NCI-H82 (cell line): ENCODE measurements at regions not wholly inside any gene's neighbourhood (a gene's known extent, or its start where the extent isn't known, plus 50 kb on each side); places are given as distances from the start of the nearest gene placed in this dataset.
"Not testable (repeated sequence)": the region's sequence is repeated elsewhere in the genome, so short reads cannot be mapped to it uniquely, and the experiment has no call there.

Experiments used
- DNase-seq: peaks from one replicate; lab custom pipeline; 2025; lab: John Stamatoyannopoulos, UW

- no peak for DNase-seq
These were observed 430.3 kb upstream of the MAOA start for GRCh38 chrX:43225626-43226328.

DNA sequence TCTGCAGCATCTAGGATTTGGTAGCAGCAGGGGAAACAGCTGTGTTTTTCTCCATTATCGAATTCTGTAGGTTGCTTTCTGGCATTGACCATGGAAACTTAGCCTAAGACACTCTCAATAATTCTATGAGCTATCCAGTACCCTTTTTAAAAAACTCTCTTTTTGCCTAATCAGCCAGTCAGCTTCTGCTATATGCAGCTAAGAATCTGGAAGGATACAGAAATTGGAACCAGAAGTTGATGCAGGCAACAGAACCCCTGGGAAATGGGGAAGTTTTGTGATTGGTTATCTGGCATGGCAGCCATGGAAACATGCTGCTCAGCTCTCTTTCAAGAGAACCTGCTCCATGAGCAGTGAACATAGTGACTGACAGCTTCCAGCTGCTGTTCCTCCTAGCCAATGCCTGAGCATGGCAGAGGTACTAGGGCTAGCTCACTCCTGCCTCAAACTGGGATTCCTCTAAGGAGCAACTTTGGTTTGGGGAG, 417.6 kb upstream of the MAOA start:
- no peak for DNase-seq

GRCh38 chrX:43239356-43239755, 416.7 kb upstream of the MAOA start:
- DNase-seq: no peak

DNA sequence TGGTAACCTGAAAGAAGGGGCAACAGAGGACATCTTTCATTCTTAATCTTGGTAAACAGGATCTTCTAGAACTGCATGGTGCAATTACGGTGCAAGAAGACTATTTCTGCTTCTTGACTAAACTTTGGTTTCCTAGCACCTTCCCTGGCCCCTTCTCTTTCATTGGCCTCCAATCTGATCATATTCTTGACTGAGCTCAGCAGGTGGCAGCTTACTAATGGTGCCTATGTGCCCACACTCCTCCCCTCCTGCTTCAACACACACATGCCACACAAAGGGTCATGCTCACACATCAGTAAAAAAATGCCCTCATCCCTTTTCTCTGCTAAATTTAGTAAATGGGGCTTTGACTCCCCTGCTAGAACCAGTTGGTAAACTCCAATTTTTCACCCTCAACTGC, 400.5 kb upstream of the MAOA start:
- DNase-seq: no peak

DNA sequence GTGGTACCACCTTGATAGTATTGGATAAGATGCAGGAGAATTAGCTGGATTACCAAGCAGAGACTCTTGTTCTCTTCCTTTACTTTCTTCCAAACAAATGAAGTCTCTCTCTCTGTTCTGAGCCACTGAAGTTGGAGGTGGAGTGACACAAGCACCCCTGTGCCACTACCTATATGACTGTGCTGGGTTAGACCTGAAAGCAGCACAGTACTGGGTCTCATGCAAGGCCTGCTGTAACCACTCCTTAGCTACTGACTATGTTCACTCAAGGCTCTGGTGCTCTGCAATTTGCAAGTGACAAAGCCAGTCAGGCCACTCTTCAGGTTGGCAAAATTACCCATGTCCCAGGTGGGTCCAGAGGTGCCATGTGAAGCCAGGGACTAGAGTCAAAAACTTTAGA, 389.6 kb upstream of the MAOA start:
- no peak for DNase-seq

- DNase-seq: no peak
These were observed 388.4 kb upstream of the MAOA start for GRCh38 chrX:43267652-43268051.

GRCh38 chrX:43269201-43269600, 386.9 kb upstream of the MAOA start:
- DNase-seq: no peak

GRCh38 chrX:43277879-43278278, 378.2 kb upstream of the MAOA start:
- DNase-seq: no peak

- no peak for DNase-seq
These were observed 377.7 kb upstream of the MAOA start for GRCh38 chrX:43278440-43278839.

DNA sequence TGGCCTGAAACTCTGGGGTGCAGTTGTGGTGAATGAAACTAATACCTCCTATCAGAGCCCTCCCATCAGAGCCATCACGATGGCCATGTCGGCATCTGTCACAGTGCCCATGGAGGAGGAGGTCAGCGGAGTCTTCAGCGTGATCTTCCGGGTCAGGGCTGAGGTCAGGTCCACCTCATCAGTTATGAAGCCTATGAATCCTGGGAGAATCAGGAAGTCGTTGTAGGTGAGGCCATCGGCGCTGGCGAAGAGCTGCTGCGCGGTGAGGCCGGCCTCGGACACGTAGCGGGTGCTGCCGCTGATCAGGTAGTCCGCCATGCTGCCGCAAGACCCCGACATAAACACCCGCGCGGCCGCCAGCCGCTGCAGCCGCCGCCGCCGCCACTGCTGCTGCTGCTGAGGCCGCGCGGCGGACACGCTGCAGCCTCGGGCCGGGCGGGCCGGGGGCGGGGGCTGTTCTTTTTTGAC, 376.7 kb upstream of the MAOA start:
- DNase-seq: no peak

GRCh38 chrX:43283187-43283586, 372.9 kb upstream of the MAOA start:
- DNase-seq: no peak

- DNase-seq: not testable (repeated sequence)
These were observed 344.5 kb upstream of the MAOA start for GRCh38 chrX:43311625-43312024.

- no peak for DNase-seq
These were observed 343.1 kb upstream of the MAOA start for GRCh38 chrX:43313035-43313434.

DNA sequence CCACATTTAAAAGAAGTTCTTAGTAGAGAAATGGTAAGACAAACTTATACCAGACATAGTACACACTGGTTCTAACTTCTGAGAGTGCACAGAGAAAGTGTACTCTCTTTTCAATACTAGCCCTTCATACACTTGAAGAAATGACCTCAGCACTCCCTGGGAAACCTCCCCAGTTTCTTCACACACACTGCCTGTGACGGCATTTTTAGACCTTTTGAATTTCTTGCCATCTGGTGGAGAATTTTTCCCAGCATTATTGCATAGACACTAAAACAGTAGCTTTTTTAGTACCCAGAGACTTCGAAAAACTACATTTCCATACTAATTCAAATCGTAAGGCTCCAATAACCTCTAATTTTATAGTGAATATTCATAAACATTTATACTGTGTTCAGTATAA, 341.6 kb upstream of the MAOA start:
- no peak for DNase-seq

- DNase-seq: no peak
These were observed 340.5 kb upstream of the MAOA start for GRCh38 chrX:43315622-43316021.

DNA sequence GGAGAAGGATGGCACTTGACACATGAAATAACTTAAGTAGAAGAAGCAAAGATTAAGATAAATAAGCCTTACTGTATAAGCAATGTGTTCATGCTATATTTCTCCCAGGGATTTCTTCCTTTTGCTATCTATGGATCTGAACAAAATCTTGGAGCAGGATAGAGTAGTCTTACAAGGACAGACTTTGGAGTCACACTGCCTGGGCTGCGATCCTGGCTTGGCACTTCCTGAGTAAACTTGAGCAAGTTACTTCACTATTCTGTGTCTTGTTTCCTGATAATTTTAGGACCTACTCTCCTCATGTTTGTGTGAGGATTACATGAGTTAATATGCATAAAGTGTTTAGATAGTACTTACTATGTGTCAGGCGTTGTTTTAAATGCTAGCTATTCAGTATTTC, 340.0 kb upstream of the MAOA start:
- DNase-seq: no peak

GRCh38 chrX:43317378-43317777, 338.7 kb upstream of the MAOA start:
- no peak for DNase-seq

GRCh38 chrX:43328358-43328946, 327.6 kb upstream of the MAOA start:
- no peak for DNase-seq

DNA sequence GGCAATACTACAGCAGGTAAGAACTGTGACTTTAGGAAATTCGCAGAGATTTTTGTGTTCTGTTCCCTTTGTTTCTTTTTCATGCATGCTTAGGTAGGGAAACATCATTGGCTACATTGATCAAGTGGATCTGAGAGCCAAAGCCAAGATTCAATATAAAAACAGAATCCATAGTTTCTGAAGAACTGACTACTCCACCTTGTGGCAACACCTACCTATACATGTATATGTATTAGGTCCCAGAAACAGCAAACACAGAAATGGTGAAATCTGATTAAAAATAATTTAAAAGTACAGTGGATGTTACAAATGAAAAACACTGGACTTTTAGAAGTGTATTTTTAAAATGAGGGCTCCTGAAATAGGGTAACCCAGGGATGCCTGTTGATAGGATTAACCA, 322.6 kb upstream of the MAOA start:
- DNase-seq: no peak

DNA sequence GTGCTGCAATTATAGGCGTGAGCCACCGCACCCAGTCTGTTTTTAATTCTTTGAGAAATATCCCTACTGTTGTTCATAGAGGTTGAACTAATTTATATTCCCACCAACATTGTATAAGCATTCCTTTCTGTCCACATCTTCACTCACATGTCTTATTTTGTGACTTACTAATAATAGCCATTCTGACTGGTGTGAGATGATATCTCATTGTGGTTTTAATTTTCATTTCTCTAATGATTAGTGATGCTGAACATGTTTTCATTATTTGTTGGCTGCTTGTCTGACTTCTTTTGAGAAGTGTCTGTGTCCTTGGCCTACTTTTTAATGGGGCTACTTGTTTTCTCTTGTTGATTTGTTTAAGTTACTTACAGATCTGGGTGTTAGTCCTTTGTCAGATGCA, 310.9 kb upstream of the MAOA start:
- no peak for DNase-seq

GRCh38 chrX:43349363-43349762, 306.7 kb upstream of the MAOA start:
- DNase-seq: peak; percentile 82

DNA sequence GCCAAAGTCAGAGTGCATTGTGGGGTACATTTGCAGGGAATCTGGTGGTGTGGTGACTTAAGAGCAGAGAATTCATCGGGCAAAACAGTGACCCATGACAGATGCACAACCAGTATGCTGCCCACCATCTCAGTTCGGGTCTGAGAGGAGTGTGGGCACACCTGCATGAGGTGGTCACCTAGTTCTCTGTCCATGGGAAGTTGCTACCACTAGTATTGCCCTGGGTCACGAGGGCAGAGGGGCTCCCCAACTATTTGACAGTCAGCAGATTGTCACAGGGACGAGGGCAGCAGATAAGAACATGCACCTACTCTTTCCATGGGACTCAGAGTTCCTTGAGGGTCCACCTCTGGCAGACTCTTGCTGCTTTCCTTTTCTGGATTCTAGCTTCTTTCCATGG, 305.2 kb upstream of the MAOA start:
- DNase-seq: no peak

DNA sequence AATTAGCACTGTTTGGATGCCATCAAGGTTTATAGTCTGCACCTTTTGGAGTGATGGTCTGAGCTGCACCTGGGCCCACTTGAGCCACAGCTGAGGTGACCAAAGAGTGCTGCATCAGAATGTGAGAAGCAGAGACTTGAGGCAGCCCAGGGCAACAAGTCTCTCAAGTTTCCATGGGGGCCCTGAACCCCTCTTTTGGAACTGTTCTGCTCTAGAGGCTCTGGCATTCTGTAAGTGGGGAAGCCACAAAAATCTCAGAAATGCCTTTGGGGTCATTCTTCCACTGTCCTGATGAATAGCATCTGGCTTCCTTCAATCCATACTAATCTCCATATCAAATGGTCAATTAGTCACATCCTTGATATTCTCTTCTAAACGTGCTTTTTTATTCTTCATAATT, 298.4 kb upstream of the MAOA start:
- DNase-seq: no peak

DNA sequence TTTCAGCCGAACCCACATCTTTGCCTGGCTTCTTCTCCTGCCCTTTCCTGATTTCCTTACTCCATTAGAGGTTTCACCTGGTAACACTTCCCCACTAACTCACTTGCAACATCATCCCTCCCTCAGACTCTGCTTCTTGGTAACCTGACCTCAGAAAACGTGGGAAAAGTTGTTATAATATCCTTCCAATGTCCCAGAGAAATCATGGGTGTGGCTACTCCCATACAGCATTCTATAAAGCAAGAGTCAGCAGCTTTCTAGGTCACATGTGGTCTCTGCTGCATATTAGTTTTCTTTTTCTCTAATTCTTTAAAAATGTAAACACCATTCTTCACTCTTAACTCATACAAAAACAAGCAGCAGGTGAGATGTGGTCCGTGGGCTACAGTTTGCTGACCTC, 283.1 kb upstream of the MAOA start:
- DNase-seq: peak; percentile 28
